D341Med (cell line): ENCODE measurements at regions not wholly inside any gene's neighbourhood (a gene's known extent, or its start where the extent isn't known, plus 50 kb on each side); places are given as distances from the start of the nearest gene placed in this dataset.

Source experiments
- DNase-seq: peaks from one replicate; pipeline ENCODE4 v3.0.0; 2012; ENCODE audit warnings: low spot score

GRCh38 chr13:106433066-106433465 lies 102.4 kb downstream of the EFNB2 start:
- DNase-seq, result no peak

- no peak for DNase-seq
Observed at GRCh38 chr13:106432636-106433035, 102.8 kb downstream of the EFNB2 start.

DNA sequence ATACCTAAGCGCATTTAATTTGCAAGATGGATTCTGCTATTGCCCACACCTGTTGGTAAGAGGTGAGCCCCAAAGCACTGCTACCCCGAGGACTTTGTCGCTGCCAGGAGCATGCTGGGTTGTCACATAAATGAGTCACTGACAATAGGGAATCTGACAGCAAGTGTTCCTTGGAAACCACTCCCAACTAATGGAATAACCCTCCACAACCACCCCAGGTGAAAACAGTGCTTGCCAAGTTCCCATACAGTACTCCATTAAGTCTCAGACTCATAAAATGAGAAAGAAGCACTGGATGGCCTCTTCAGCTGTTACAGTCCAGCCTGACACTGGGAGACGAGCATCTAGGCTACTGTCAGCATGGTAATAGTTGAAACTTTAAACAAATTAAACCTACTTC lies 108.6 kb downstream of the EFNB2 start:
- no peak for DNase-seq

DNA sequence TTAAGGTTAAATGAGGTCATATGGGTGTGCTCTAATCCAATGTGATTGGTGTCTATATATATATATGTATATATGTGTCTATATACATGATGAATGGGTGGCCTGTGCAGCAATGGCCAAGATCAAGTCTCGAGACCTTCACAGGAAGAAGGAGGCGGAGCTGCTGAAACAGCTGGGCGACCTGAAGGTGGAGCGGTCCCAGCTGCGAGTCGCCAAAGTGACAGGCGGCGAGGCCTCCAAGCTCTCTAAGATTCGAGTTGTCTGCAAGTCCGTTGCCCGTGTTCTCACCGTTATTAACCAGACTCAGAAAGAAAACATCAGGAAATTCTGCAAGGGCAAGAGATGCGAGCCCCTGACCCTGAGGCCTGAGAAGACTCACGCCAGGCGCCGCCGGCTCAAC lies 109.8 kb downstream of the EFNB2 start:
- no peak for DNase-seq

DNA sequence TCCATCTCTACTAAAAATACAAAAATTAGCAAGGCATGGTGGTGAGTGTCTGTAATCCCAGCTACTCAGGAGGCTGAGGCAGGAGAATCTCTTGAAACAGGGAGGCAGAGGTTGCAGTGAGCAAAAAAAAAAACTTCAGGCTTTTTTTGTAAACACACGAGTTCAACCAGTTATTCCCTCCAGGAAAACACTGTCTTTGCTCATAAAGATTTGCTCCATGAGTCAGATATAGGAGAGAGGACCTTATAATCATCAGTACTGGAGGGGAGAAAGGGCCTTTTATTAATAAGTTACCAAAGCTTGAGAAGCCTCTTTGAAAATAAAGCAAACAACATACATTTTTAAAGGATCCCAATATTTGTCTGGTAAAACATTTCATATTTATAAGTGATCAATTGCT lies 110.7 kb downstream of the EFNB2 start:
- no peak for DNase-seq

GRCh38 chr13:106423530-106423929 lies 111.9 kb downstream of the EFNB2 start:
- DNase-seq, result no peak

DNA sequence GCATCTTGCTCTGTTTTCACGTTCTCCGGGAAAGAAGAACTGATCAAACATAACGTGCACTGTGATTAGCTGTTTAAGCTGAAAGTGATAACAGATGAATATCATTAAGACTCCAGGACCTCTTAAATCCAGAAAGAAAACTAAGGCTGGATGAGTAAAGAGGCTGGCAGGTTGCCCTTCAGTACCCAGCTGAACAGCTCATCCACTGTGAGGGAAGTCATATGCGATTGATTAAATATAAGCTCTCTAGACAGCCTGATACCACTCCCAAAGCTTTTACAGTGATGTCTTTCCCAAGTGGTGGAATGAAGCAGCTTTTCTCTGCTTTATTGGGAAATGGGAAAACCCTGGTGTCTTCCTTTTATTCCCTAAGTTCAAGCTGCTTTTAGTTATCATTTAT lies 116.9 kb downstream of the EFNB2 start:
- no peak for DNase-seq

DNA sequence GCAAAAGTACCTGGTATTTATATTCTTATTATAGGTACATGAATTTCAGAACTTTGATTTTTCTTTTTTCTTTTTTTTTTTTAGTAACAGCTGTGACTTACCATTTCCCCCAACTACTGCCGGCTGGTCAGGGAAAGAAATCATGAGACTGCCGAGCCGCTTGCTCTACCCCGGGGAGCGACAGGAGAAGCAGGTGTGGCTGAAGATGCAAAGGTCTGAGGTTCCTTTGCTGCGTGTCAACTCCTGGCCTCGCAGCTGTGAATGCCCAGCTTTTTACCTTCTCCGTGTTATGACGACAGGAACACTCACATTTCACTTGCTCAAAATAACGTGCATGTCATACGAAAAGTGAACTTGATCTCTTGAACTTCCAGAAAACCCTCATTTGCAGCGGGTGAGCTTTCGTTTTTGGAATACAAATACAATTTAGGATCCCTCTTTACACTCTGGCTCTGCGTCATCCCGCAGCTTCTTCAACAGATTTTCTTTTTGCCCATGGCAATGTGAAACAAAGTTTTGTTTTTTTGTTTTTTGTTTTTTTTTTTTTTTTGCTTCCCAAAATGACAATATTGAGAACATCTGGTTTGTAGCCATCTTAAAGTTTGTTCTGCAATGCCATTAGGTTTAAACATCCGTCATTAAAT lies 117.9 kb downstream of the EFNB2 start:
- no peak for DNase-seq

GRCh38 chr13:106416645-106417044 lies 118.8 kb downstream of the EFNB2 start:
- no peak for DNase-seq

GRCh38 chr13:106415971-106416370 lies 119.5 kb downstream of the EFNB2 start:
- no peak for DNase-seq

DNA sequence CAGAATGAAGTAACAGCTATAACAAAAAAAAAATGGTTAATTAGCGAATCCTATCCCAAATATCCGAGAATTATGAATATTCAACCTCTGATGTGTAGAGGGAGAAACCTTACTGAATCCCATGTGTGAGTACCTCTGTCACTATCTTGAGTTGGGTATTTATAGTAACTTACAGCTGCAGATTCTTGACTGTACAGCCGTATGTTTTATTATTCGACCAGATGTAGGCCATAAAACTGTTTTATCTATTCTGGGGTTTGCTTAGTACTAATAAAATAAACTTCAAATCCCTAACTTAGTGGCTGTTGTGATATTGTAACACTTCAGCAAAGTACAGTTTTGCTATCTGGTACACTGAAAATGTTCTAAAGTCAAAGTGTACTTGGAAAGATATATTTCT lies 120.0 kb downstream of the EFNB2 start:
- no peak for DNase-seq

DNA sequence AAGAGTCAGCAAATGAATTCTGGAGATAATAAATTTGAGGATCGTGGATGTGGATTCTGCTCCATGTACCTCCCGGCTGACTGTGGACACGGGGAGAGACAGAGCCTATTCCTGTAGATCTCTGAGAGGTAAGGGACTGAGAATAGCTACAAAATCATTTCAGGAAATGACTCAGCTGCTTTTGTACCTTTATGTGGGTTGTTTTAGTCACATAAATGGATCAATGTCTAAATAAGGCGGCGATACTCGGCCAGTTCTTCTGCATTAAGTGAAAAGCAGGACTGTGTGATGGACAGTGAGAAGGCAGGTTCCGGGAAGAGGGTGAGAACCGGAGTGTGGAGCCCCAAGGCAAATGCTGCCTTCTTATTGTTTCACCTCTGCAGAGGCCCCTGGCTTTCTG lies 128.1 kb downstream of the EFNB2 start:
- no peak for DNase-seq

- no peak for DNase-seq
Observed at GRCh38 chr13:106405731-106406130, 129.7 kb downstream of the EFNB2 start.

- DNase-seq, result no peak
Observed at GRCh38 chr13:106403280-106403679, 132.2 kb downstream of the EFNB2 start.

GRCh38 chr13:106402866-106403265 lies 132.6 kb downstream of the EFNB2 start:
- no peak for DNase-seq

DNA sequence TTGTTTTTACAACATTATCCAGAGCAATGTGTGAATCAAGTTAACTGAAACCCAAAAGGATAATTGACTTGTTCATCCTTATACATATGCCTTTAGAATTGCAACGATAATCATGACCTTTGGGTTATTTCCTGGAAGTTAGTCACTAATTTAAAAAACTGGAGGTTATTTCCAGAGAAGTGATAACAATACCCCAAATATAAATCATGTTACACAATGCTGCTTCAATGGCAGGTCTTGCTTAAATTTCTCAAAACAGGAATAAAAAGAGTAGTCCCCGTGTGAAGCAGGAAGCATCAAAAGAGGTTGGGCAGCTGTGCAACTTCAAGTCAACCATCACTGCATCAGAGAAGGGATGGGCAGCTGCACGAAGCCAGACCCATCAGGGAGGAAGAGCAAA lies 134.4 kb downstream of the EFNB2 start:
- no peak for DNase-seq

- no peak for DNase-seq
Observed at GRCh38 chr13:106400289-106400688, 135.2 kb downstream of the EFNB2 start.

- DNase-seq, result no peak
Observed at GRCh38 chr13:106398289-106398688, 137.2 kb downstream of the EFNB2 start.

GRCh38 chr13:106393776-106394175 lies 141.7 kb downstream of the EFNB2 start:
- DNase-seq, result no peak

DNA sequence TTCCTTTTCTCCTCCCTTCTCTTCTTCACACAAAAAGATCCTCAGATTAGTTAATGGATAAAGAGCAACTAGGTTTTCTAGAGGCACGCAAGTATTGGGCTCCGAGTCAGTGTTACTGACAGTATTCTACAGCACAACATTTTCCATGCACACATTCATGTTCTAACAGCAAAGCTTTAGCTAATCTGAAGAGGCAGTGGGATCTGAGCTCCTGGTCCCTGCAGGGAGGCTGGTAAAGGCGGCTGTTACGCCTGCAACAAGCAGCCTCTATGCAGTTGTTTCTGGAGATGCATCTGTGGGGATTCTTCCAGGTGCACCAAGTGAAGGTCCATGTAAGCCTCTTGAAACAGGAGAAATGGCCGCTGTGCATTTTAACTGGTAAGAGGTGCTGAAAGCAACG lies 143.8 kb downstream of the EFNB2 start:
- DNase-seq, result no peak

- no peak for DNase-seq
Observed at GRCh38 chr13:106391271-106391670, 144.2 kb downstream of the EFNB2 start.

DNA sequence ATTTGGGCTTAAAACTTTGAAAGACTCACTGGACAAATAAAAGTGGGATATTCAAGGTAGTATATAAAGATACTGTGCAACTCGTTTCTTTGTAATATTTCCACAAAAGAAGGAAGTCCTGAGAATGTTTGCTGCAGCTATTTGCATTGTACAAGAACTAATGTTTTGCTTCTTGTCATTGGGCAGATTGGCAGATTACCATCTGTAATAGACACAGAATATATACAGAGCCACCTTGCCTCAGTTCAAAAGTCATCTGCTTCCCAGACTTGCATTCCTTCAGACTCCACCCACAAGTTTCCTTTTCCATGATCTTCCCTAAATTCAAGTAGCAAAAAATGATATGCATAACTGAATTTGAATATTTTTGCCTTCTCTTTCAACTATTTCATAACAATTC lies 145.1 kb downstream of the EFNB2 start:
- no peak for DNase-seq

DNA sequence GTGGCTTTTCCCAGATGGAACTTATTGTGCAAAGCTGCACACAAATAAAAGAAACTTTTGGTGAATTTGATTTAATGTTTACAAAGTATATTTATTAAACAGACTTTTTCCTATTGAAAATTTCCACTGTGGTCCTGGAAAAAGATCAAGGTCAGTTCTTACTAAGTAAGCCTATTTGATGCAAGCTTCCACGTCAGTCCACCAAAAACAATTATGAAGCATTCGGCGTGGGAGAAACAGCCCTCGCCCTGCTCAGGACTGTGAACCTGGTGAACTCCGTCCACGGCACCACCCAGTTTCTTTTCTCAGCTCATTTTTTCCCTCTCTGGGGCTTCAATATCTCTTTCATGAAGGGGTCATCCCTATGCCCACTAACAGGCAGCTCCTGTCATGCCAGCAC lies 149.8 kb downstream of the EFNB2 start:
- no peak for DNase-seq

DNA sequence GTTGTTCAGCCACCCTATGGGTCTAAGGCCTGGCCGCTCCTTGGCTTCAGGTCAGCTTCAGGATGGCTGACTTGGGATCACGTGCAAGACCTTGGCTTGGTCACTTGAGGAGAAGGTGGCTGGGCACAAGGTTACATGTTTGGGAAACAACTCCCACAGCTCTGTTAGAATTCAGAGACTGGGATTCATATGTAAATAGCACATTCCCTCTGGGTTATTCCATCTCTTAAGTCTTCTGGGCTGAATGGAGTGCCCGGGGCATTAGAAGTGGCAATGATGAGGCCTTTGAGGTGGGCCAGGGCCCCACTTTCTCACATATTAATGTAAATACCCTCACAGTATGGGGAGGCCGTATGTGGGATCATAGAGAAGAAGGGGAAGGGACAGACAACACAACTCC lies 150.9 kb downstream of the EFNB2 start:
- DNase-seq, result no peak

- no peak for DNase-seq
Observed at GRCh38 chr13:106383791-106384190, 151.7 kb downstream of the EFNB2 start.
